GM12872 (cell line): ENCODE measurements at regions not wholly inside any gene's neighbourhood (a gene's known extent, or its start where the extent isn't known, plus 50 kb on each side); places are given as distances from the start of the nearest gene placed in this dataset.

ENCODE experiments used
- TF ChIP-seq, protein P1 (sequence below): IDR thresholded peaks from 3 replicates; pipeline ENCODE4 v1.5.1; 2011; ENCODE audit warnings: low read depth, mild to moderate bottlenecking, low read length, moderate library complexity; ENCODE audit not compliant: insufficient read depth

DNA sequence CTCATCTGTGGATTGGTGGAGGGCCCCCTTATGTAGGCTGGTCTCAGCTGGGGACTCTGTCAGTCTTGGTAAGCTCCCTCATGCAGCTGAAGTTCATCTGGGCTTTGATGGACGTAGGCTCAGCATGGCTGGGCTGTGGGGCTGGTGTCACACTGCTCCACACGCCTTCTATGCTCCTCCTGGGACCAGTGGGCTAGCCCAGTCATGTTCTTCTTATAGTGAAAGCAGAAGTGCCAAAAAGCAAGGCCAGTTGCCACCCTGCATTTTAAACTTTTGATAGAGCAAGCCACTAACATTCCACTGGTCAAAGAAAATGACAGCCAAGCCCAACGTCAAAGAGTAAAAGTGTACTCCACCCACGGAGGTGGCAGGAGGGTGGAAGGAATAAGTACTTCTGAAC lies 165.5 kb downstream of the MEX3B start:
- TF ChIP-seq, protein P1, sequence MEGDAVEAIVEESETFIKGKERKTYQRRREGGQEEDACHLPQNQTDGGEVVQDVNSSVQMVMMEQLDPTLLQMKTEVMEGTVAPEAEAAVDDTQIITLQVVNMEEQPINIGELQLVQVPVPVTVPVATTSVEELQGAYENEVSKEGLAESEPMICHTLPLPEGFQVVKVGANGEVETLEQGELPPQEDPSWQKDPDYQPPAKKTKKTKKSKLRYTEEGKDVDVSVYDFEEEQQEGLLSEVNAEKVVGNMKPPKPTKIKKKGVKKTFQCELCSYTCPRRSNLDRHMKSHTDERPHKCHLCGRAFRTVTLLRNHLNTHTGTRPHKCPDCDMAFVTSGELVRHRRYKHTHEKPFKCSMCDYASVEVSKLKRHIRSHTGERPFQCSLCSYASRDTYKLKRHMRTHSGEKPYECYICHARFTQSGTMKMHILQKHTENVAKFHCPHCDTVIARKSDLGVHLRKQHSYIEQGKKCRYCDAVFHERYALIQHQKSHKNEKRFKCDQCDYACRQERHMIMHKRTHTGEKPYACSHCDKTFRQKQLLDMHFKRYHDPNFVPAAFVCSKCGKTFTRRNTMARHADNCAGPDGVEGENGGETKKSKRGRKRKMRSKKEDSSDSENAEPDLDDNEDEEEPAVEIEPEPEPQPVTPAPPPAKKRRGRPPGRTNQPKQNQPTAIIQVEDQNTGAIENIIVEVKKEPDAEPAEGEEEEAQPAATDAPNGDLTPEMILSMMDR, result no peak

DNA sequence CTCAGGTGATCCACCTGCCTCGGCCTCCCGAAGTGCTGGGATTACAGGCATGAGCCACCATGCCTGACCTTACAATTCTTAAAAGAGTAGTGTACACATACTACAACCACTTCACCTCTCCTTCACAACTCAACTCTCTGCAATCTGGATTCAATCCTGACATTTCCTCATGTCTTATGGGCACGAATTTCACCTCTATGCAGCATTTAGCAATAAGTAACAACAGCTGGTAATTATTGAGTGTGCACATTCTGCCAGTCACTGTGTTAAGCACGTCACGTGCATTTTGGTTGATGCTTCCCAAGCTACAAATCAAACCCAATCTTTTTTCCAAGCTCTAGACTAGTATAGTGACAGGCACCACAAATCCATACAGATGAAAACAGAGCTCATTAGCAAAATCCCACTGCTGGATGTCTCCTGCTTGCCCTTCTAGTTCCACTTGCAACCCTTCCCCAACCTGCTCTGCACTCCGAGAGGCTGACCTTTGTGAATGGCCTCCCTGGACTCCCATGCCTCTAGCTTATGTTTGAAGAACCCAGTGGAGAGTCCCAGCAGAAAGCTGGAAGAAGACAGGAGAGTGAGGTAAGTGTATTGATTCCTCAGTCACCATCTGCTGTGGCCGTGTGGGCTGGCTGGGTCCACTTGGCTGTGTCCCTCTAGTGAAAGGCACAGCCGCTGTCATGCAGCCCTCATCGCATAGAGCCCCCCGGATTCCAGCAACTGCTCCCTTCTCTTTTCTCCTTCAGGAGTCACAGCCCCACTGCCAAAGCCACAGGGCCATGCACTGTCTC lies 176.5 kb downstream of the MEX3B start:
- TF ChIP-seq, protein P1, result no peak

DNA sequence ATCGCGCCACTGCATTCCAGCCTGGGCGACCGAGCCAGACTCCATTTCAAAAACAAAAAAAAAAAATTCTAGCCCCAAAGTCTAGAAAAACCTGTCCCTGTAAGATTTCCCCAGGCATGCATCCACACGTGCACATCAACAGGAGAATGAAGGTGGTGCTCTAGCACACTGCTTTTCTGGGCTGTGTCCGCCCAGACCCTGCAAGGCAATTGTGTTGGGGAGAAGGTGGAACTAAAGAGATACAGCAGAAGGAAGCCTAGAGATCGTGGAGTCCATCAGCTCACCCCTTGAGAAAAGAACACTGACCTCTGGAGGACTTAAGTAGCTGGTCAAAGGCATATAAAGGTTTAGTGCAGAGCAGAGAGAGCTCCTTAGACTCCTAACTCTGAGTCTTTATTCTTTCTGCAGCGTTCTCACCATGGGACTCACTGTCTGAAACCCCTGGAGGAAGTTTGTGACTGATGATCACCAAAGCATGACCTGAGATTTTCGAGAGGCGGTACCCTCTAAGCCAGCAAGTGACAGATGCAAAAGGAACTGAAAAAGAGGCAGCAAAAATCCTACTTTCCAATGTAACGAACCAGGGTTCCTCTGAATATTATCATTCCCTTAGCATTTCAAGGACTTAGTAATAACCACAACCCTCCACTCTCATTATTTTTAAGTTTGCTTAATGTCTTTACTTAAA lies 179.8 kb downstream of the MEX3B start:
- TF ChIP-seq, protein P1, result no peak

DNA sequence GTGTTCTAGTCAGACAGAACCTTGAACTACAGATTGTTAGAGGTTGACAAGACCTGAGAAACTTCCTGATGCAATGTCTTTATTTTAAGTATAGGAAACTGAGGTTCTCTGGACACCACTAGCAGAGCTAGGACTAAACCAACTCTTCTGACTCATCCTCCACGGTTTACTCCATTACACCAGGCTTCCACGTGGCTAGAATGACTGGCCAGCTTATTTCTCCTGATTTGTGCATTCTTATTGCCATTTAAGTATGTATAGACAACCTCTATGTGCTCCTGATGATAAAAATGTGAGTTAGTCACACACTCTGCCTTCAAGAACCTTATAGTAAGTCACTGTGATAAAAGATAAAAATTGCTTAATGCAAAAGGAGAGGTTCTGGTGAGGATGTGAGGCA lies 182.7 kb downstream of the MEX3B start:
- TF ChIP-seq, protein P1, result no peak

DNA sequence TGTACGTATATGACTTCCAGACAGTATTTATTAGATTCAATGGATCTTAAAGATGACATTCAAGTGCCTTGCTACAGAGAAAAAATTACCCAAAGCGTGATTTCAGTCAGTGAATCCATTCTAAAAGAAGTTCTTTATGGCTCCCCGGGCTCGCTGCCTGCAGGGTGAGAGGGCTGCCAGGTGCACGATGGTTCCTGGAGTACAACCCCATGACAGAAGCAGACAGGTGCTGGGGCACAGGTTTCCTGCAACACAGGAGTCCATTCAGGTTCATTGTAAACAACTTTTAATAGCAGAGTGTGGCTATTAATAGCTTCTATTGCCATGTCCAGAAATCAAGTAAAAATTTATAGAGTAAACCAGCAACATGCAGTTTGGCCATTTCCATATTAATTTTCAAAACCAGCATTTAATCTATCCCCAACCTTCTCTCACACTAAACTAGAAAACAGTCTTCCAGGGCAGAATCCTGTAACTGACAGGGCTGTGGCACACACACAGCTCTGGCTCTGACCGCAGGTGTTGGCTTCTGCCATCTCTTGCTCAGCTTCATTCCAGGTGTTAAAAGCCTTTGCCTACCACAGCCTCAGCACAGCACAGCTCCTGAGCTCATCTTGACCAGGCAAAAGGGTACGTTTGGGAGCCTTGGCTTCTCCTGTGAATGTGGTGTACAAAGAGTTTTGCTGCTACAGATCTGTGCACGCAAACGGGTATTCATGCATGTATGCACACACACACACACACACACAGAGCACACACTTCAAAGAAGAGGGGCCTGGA lies 185.9 kb downstream of the MEX3B start:
- TF ChIP-seq, protein P1, result no peak

DNA sequence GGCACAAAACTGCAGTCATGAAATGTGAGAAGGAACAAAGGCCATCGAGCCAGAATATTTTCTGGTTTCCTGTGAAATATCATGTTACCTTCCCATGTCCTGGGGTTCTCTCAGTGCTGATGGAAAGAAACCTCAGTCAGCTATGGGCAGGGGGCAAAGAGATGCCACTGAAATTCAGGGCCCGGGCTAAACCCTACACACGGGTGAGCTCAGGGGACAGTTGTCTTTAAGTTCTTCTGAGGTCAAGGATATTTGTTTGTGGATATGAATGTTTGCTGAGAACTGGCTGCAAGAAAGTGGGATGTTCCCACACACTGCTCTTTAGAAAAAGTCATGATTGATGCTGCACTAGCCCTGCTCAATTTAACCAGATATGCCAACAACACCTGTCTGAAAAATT lies 187.2 kb downstream of the MEX3B start:
- TF ChIP-seq, protein P1, result no peak

DNA sequence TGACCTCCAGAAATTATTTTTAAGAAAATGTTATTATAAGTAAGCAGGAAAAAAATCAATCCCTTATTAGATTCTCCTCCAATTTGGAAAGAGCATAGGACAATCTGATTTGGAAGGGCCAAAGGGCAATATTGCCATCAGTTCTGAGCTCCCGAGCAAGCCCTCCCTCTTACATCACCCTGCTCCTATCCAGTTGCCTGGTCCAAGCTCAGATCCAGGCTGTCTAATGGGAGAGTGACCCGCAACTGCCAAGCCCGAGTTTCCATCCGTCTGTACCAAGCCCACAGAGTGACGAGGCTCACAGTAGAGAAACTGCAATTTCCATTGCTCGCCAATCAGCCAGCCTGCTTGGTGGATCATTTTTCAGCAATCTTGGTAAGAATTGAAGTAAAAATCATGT lies 187.7 kb downstream of the MEX3B start:
- TF ChIP-seq, protein P1, result no peak
